Endodermal cell (in vitro differentiated cells): ENCODE measurements at regions not wholly inside any gene's neighbourhood (a gene's known extent, or its start where the extent isn't known, plus 50 kb on each side); places are given as distances from the start of the nearest gene placed in this dataset.

ENCODE experiments used
- DNase-seq: peaks from one replicate; pipeline ENCODE4 v3.0.0-alpha.2; 2017
- H3K27ac ChIP-seq: 2 replicates; pipeline ENCODE4 v1.5.1; 2013; ENCODE audit warnings: mild to moderate bottlenecking, low read depth, low read length, moderate library complexity
- H3K27me3 ChIP-seq: 2 replicates; pipeline ENCODE4 v1.6.1; 2013; ENCODE audit warnings: mild to moderate bottlenecking, low read length, moderate library complexity; ENCODE audit not compliant: insufficient read depth, control insufficient read depth, poor library complexity, severe bottlenecking
- H3K36me3 ChIP-seq: 2 replicates; pipeline ENCODE4 v1.7.0; 2013; ENCODE audit warnings: mild to moderate bottlenecking, low read length, moderate library complexity; ENCODE audit not compliant: control insufficient read depth, insufficient read depth
- H3K4me1 ChIP-seq: one replicate; pipeline ENCODE4 v1.7.0; 2013; ENCODE audit warnings: low read length; ENCODE audit not compliant: control insufficient read depth, insufficient read depth
- H3K4me3 ChIP-seq: 2 replicates; pipeline ENCODE4 v1.5.1; 2013; ENCODE audit warnings: mild to moderate bottlenecking, low read length, moderate library complexity
- H3K9ac ChIP-seq: 2 replicates; pipeline ENCODE4 v1.6.1; 2013; ENCODE audit warnings: mild to moderate bottlenecking, low read length, moderate library complexity; ENCODE audit not compliant: poor library complexity, severe bottlenecking; ENCODE audit errors: extremely low read depth
- H3K9me3 ChIP-seq: 2 replicates; pipeline ENCODE4 v1.6.1; 2013; ENCODE audit warnings: mild to moderate bottlenecking, low read length, moderate library complexity; ENCODE audit not compliant: control insufficient read depth
- H3K27ac Mint-ChIP-seq: 2 replicates; pipeline ENCODE4 v1.8.0; 2020; ENCODE audit warnings: mixed read lengths
- H3K27me3 Mint-ChIP-seq: 2 replicates; pipeline ENCODE4 v1.8.0; 2021; ENCODE audit warnings: mild to moderate bottlenecking, mixed read lengths; ENCODE audit not compliant: insufficient read depth
- H3K36me3 Mint-ChIP-seq: 2 replicates; pipeline ENCODE4 v1.8.0; 2020; ENCODE audit warnings: low read depth, mixed read lengths
- H3K4me1 Mint-ChIP-seq: 2 replicates; pipeline ENCODE4 v1.8.0; 2020; ENCODE audit warnings: mixed read lengths
- H3K4me3 Mint-ChIP-seq: 2 replicates; pipeline ENCODE4 v1.8.0; 2020; ENCODE audit warnings: mild to moderate bottlenecking, moderate library complexity, mixed read lengths
- H3K9me3 Mint-ChIP-seq: 2 replicates; pipeline ENCODE4 v1.8.0; 2020; ENCODE audit warnings: mild to moderate bottlenecking, mixed read lengths
- CTCF ChIP-seq: fragments of 200-600 bp; sonication (generic); conservative IDR thresholded peaks from 2 replicates; pipeline ENCODE4 v1.5.0; 2021; ENCODE audit warnings: antibody characterized with exemption, mild to moderate bottlenecking
- WGBS, 2 experiments: methylation state at CpG; one replicate each; pipeline versions ENCODE4 v1.1.5 to v1.1.7; 2013; ENCODE audit warnings: missing lambda C conversion rate in 2 of 2, mixed read lengths in 1 of 2; ENCODE audit not compliant: insufficient coverage in 1 of 2, insufficient read length in 1 of 2; 5-methylcytosine and 5-hydroxymethylcytosine counted together

DNA sequence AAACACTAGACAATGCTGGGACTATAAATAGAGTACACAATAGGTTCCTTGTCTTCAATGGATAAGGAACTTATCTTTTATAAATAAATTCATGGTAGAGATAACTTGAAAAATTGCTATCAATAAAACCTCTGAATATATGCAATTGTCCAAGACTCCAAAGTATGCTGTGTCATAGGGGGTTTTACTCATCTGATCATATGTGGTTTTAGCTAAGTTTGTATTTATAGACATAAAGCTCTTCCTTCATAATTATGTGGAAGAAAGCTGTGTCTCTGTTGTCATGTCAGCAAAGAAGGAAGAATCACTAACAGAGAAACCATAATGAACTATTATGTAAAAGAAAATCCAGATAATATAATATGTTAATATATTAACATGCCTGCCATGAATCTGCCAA lies 111.5 kb upstream of the ATXN7L3B start:
- Histone ChIP-seq H3K9ac (no peak overlapping the region), H3K4me1 (no peaks in the 10 kb centered on the region), H3K27me3 (no peaks in the 10 kb centered on the region), H3K36me3 (no peaks in the 10 kb centered on the region), H3K9me3 (no peaks in the 10 kb centered on the region), H3K27ac (no peak overlapping the region), H3K4me3 (no peak overlapping the region)
- DNase-seq: no peak
- TF ChIP-seq CTCF: no peak
- Mint-ChIP-seq H3K4me1 (no peaks in the 10 kb centered on the region), H3K4me3 (no peak overlapping the region), H3K27me3 (no peaks in the 10 kb centered on the region), H3K9me3 (no peaks in the 10 kb centered on the region), H3K27ac (no peak overlapping the region), H3K36me3 (no peaks in the 10 kb centered on the region)

DNA sequence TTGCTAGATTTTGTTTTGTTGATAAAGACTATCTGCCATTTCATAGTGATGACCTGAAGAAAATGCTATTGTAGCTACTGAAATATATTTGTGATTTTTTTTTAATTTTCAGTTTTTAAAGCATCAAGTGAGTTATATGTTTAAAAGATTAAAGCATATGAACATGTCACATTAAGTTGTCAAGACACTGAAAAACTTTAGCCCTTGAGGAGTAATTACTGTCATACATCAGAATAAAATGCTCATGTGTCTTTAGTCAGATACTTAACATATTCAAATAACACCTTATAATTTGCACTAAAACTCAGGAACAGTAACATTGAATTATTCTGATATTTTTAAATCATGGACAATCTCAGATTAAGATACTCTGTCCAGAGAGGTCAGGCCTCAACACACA lies 108.1 kb upstream of the ATXN7L3B start:
- peaks cover 4% of the 10 kb centered on the region for H3K9me3 Mint-ChIP-seq
- Histone ChIP-seq H3K27me3 (no peaks in the 10 kb centered on the region), H3K4me1 (no peaks in the 10 kb centered on the region), H3K9ac (no peak overlapping the region), H3K27ac (no peak overlapping the region), H3K4me3 (no peak overlapping the region), H3K9me3 (peaks cover 1% of the 10 kb centered on the region), H3K36me3 (no peaks in the 10 kb centered on the region)
- no peaks in the 10 kb centered on the region for H3K4me1 Mint-ChIP-seq
- H3K27ac Mint-ChIP-seq: no peak overlapping the region
- H3K4me3 Mint-ChIP-seq: no peak overlapping the region
- peaks cover 3% of the 10 kb centered on the region for H3K36me3 Mint-ChIP-seq
- no peaks in the 10 kb centered on the region for H3K27me3 Mint-ChIP-seq
- no peak for DNase-seq
- TF ChIP-seq CTCF: no peak

DNA sequence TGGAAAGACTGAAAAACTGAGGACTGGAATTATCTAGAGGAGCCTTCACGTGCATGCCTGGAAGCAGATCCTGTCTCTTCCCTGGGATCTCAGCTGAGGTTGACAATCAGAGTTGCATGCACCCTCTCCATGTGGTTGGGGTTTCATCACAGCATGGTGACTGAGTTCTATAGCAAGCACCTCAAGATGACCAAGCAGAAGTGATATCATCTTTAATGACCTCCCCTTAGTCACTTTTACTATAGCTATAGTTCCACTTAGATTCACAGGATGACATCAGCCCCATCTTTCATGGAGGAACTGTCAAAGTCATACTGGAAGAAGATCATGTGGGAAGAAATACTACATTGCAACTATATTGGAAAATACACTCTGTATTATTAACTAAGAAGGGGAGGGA lies 105.8 kb upstream of the ATXN7L3B start:
- Histone ChIP-seq H3K27ac (no peak overlapping the region), H3K4me1 (peaks cover 3% of the 10 kb centered on the region), H3K27me3 (no peaks in the 10 kb centered on the region), H3K9ac (no peak overlapping the region), H3K9me3 (peaks cover 18% of the 10 kb centered on the region), H3K36me3 (no peaks in the 10 kb centered on the region), H3K4me3 (no peak overlapping the region)
- no peak overlapping the region for H3K4me3 Mint-ChIP-seq
- whole genome bisulfite sequencing, 2 experiments: 82 to 89% methylated on average over 1 of the region's 1 CpG
- H3K27ac Mint-ChIP-seq: no peak overlapping the region
- TF ChIP-seq CTCF: no peak
- no peak for DNase-seq
- peaks cover 14% of the 10 kb centered on the region for H3K4me1 Mint-ChIP-seq
- no peaks in the 10 kb centered on the region for H3K27me3 Mint-ChIP-seq
- H3K9me3 Mint-ChIP-seq: peaks cover 6% of the 10 kb centered on the region
- H3K36me3 Mint-ChIP-seq: peaks cover 3% of the 10 kb centered on the region
